ENCODE measurements at regions not wholly inside any gene's neighbourhood (a gene's known extent, or its start where the extent isn't known, plus 50 kb on each side); places are given as distances from the start of the nearest gene placed in this dataset.

GRCh38 chr5:58315794-58316193, 144.1 kb downstream of the PLK2 start:
- H3K4me3 ChIP-seq (ENCODE audit: low read depth in 2 of 2, low read length in 1 of 2): no peak overlapping the region
- TF ChIP-seq SMC3 (IDR thresholded peaks at IDR 0.05; ENCODE audit: low read depth, low read length): no peak
- no peak for TF ChIP-seq GABPA (IDR thresholded peaks at IDR 0.05; ENCODE audit: low read depth)
- TF ChIP-seq EZH2phosphoT487 (IDR thresholded peaks at IDR 0.05; ENCODE audit: borderline replicate concordance, low read depth): no peak
- TF ChIP-seq FOSL2 (IDR thresholded peaks at IDR 0.05; ENCODE audit: borderline replicate concordance, low read depth): no peak
- TF ChIP-seq POLR2AphosphoS5 (IDR thresholded peaks at IDR 0.05; ENCODE audit: low read depth, low read length): no peak
- TF ChIP-seq, protein P1, sequence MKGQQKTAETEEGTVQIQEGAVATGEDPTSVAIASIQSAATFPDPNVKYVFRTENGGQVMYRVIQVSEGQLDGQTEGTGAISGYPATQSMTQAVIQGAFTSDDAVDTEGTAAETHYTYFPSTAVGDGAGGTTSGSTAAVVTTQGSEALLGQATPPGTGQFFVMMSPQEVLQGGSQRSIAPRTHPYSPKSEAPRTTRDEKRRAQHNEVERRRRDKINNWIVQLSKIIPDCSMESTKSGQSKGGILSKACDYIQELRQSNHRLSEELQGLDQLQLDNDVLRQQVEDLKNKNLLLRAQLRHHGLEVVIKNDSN (IDR thresholded peaks at IDR 0.05; ENCODE audit: borderline replicate concordance, low read depth): no peak
- TF ChIP-seq GATA2 (CRISPR knock-in tag; IDR thresholded peaks at IDR 0.05): no peak
- TF ChIP-seq USF2 (IDR thresholded peaks at IDR 0.05; ENCODE audit: borderline replicate concordance, low read depth, low read length): no peak
- TF ChIP-seq CHD2 (IDR thresholded peaks at IDR 0.05; ENCODE audit: low read length, partially characterized antibody): no peak
- TF ChIP-seq, protein P2, sequence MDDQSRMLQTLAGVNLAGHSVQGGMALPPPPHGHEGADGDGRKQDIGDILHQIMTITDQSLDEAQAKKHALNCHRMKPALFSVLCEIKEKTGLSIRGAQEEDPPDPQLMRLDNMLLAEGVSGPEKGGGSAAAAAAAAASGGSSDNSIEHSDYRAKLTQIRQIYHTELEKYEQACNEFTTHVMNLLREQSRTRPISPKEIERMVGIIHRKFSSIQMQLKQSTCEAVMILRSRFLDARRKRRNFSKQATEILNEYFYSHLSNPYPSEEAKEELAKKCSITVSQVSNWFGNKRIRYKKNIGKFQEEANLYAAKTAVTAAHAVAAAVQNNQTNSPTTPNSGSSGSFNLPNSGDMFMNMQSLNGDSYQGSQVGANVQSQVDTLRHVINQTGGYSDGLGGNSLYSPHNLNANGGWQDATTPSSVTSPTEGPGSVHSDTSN (IDR thresholded peaks at IDR 0.05): no peak
- no peak for TF ChIP-seq FOXM1 (IDR thresholded peaks at IDR 0.05; ENCODE audit: low read depth)
- TF ChIP-seq NFIC (IDR thresholded peaks at IDR 0.05; ENCODE audit: borderline replicate concordance): no peak
- no peak for TF ChIP-seq CTCF (IDR thresholded peaks at IDR 0.05)
- TF ChIP-seq FOXJ3 (CRISPR knock-in tag; IDR thresholded peaks at IDR 0.05): no peak
- no peak for TF ChIP-seq TCF12 (IDR thresholded peaks at IDR 0.05)
- no peak overlapping the region for H3K9ac ChIP-seq
- no peak overlapping the region for H2AFZ ChIP-seq (ENCODE audit: low read depth)
- DNase-seq: no peak
- WGBS (ENCODE audit: low lambda C conversion rate): 79% methylated on average over 1 of the region's 1 CpG
- ChIA-PET POLR2A (no interaction called here), CTCF (interaction anchor here (1.0 kb wide), 1 partner anchor 10 kb away, joined by 3 read pairs; no protein-coding TSS in a partner anchor)
- no peak overlapping the region for H3K4me2 ChIP-seq
- no peak overlapping the region for H3K27ac ChIP-seq (ENCODE audit: low read depth in 2 of 2, low read length in 1 of 2)
- H3K9me3 ChIP-seq: peaks cover under 1% of the 10 kb centered on the region; the same call in 1 of the 2 replicates
- no peaks in the 10 kb centered on the region for H3K27me3 ChIP-seq (ENCODE audit: insufficient read depth)
- no peaks in the 10 kb centered on the region for H3K9me2 ChIP-seq
- no peaks in the 10 kb centered on the region for H4K20me1 ChIP-seq (ENCODE audit: insufficient read depth)
- no peaks in the 10 kb centered on the region; a peak in 1 of 4 replicates for H3K4me1 ChIP-seq (ENCODE audit: control insufficient read depth in 1 of 2, insufficient read depth in 2 of 2, low read depth in 1 of 2, low read length in 1 of 2)
- H3K36me3 ChIP-seq (replicated peaks in 1 of 2; ENCODE audit: control insufficient read depth in 1 of 2, insufficient read depth in 2 of 2, low read length in 1 of 2): no peaks in the 10 kb centered on the region
- no peaks in the 10 kb centered on the region for H3K79me2 ChIP-seq (ENCODE audit: insufficient read depth)
- peaks cover 18% of the 10 kb centered on the region for H3F3A ChIP-seq (replicated peaks; ENCODE audit: insufficient read depth)
